NCI-H446 (cell line): ENCODE measurements at regions not wholly inside any gene's neighbourhood (a gene's known extent, or its start where the extent isn't known, plus 50 kb on each side); places are given as distances from the start of the nearest gene placed in this dataset.
A peak's percentile ranks its signal among the peaks of the same experiment; 100 is the strongest.
"Not testable (repeated sequence)": the region's sequence is repeated elsewhere in the genome, so short reads cannot be mapped to it uniquely, and the experiment has no call there.

Source experiments
- DNase-seq, 2 experiments: peaks; one replicate each; lab custom pipeline; 2025; lab: John Stamatoyannopoulos, UW

- no peak for DNase-seq
These were observed 214.7 kb upstream of the SGO1 start for GRCh38 chr3:20400686-20401085.

- no peak for DNase-seq
These were observed 214.3 kb upstream of the SGO1 start for GRCh38 chr3:20400281-20400680.

- no peak for DNase-seq
These were observed 210.3 kb upstream of the SGO1 start for GRCh38 chr3:20396335-20396734.

- DNase-seq: no peak
These were observed 209.7 kb upstream of the SGO1 start for GRCh38 chr3:20395692-20396091.

GRCh38 chr3:20394243-20394642 lies 208.2 kb upstream of the SGO1 start:
- DNase-seq: no peak

- no peak for DNase-seq
These were observed 205.6 kb upstream of the SGO1 start for GRCh38 chr3:20391644-20392043.

- no peak for DNase-seq
These were observed 203.0 kb upstream of the SGO1 start for GRCh38 chr3:20388971-20389370.

- DNase-seq: no peak
These were observed 194.3 kb upstream of the SGO1 start for GRCh38 chr3:20380295-20380694.

GRCh38 chr3:20378315-20378714 lies 192.3 kb upstream of the SGO1 start:
- DNase-seq: no peak

- DNase-seq: no peak
These were observed 190.7 kb upstream of the SGO1 start for GRCh38 chr3:20376665-20377217.

GRCh38 chr3:20375302-20375701 lies 189.3 kb upstream of the SGO1 start:
- no peak for DNase-seq

GRCh38 chr3:20370273-20371063 lies 184.5 kb upstream of the SGO1 start:
- DNase-seq: not testable (repeated sequence)

- DNase-seq: no peak
These were observed 175.0 kb upstream of the SGO1 start for GRCh38 chr3:20361000-20361399.

- DNase-seq: no peak
These were observed 167.3 kb upstream of the SGO1 start for GRCh38 chr3:20353286-20353685.

GRCh38 chr3:20352546-20353179 lies 166.7 kb upstream of the SGO1 start:
- no peak for DNase-seq

- no peak for DNase-seq
These were observed 164.4 kb upstream of the SGO1 start for GRCh38 chr3:20350449-20350848.

GRCh38 chr3:20346916-20347315 lies 160.9 kb upstream of the SGO1 start:
- no peak for DNase-seq

GRCh38 chr3:20346369-20346768 lies 160.4 kb upstream of the SGO1 start:
- no peak for DNase-seq

- DNase-seq: no peak
These were observed 158.5 kb upstream of the SGO1 start for GRCh38 chr3:20344400-20344959.

- DNase-seq: no peak
These were observed 157.8 kb upstream of the SGO1 start for GRCh38 chr3:20343790-20344189.

- DNase-seq: peak; percentile 30 to 77
These were observed 154.4 kb upstream of the SGO1 start for GRCh38 chr3:20340324-20340928.

GRCh38 chr3:20336572-20336971 lies 150.6 kb upstream of the SGO1 start:
- DNase-seq: no peak

GRCh38 chr3:20334842-20335241 lies 148.8 kb upstream of the SGO1 start:
- DNase-seq: no peak
